ENCODE measurements at regions not wholly inside any gene's neighbourhood (a gene's known extent, or its start where the extent isn't known, plus 50 kb on each side); places are given as distances from the start of the nearest gene placed in this dataset.

DNA sequence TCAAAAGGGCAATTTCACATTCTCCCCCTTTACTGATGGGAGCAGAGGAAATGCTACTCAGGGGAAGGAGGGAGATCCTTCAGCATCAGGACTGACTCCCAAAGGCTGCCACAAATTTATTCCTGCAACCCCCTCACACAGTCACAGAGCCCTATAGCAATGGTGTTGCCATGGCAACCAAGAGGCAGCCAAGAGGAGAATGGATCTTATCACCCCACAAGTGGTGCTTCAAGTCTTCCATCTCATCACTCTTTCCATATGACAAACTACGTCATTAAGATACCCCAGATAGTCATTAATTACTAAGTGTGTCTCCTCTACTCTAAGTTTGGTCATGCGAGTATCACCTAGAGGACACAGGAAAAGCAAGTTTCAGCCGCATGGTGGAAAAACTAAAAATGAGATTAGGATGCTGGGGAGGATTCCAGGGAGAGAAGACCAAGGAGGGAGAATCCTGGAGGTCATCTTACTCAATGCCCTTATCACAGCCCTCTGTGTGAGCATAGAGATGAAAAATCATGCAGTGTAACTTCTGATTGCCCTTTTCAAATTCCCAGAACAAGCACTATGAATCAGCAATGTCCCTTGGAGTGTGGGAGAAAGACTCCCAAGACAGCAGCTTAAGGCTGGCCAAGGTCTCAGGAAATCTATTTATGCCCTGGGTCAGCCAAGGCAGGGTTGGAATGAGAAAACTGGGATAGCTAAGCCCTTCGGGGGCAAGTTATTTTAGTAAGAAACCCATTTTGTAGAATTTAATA lies 885.7 kb upstream of the KLHL29 start:
- no peak for DNase-seq (ENCODE audit: low read depth)
- TF ChIP-seq, protein P1, sequence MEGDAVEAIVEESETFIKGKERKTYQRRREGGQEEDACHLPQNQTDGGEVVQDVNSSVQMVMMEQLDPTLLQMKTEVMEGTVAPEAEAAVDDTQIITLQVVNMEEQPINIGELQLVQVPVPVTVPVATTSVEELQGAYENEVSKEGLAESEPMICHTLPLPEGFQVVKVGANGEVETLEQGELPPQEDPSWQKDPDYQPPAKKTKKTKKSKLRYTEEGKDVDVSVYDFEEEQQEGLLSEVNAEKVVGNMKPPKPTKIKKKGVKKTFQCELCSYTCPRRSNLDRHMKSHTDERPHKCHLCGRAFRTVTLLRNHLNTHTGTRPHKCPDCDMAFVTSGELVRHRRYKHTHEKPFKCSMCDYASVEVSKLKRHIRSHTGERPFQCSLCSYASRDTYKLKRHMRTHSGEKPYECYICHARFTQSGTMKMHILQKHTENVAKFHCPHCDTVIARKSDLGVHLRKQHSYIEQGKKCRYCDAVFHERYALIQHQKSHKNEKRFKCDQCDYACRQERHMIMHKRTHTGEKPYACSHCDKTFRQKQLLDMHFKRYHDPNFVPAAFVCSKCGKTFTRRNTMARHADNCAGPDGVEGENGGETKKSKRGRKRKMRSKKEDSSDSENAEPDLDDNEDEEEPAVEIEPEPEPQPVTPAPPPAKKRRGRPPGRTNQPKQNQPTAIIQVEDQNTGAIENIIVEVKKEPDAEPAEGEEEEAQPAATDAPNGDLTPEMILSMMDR (conservative IDR thresholded peaks at IDR 0.05; ENCODE audit: low read length): no peak

GRCh38 chr2:22500555-22500935 lies 884.4 kb upstream of the KLHL29 start:
- H3K4me3 ChIP-seq (ENCODE audit: low read length): no peak overlapping the region
- TF ChIP-seq, protein P1 (conservative IDR thresholded peaks at IDR 0.05; ENCODE audit: low read length): no peak
- DNase-seq (ENCODE audit: low read depth): no peak

More for the DNA sequence above, 885.7 kb upstream of the KLHL29 start:
- no peak overlapping the region for H3K4me3 ChIP-seq (ENCODE audit: low read length)

GRCh38 chr2:22501851-22502250 lies 883.1 kb upstream of the KLHL29 start:
- no peak for DNase-seq (ENCODE audit: low read depth)
- TF ChIP-seq, protein P1 (conservative IDR thresholded peaks at IDR 0.05; ENCODE audit: low read length): no peak
- no peak overlapping the region for H3K4me3 ChIP-seq (ENCODE audit: low read length)

DNA sequence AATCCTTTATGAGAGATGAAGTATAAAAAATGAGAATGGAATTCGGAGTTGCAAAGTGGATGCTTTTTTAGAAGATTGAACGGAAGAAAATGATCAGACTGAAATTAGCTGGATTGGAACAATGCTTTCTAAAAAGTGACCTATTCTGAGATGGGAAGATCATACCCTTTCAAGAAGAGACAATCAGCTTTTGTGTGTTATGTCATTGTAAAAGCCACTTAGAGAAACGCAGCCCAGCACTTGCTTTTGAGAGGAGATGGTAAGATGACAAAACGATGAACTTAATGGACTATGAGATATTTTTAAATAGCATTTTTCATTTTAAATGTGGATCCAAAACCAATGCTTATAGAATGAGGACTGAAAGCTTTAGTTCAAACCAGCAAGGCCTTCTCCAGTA lies 871.4 kb upstream of the KLHL29 start:
- TF ChIP-seq, protein P1 (conservative IDR thresholded peaks at IDR 0.05; ENCODE audit: low read length): no peak
- no peak for DNase-seq (ENCODE audit: low read depth)
- H3K4me3 ChIP-seq (ENCODE audit: low read length): no peak overlapping the region

- DNase-seq (ENCODE audit: low read depth): no peak
- TF ChIP-seq, protein P1 (conservative IDR thresholded peaks at IDR 0.05; ENCODE audit: low read length): no peak
- no peak overlapping the region for H3K4me3 ChIP-seq (ENCODE audit: low read length)
Measured at GRCh38 chr2:22517141-22517540, 867.8 kb upstream of the KLHL29 start.

GRCh38 chr2:22518641-22519040 lies 866.3 kb upstream of the KLHL29 start:
- DNase-seq (ENCODE audit: low read depth): no peak
- H3K4me3 ChIP-seq (ENCODE audit: low read length): no peak overlapping the region
- TF ChIP-seq, protein P1 (conservative IDR thresholded peaks at IDR 0.05; ENCODE audit: low read length): no peak

Measured in AG10803 (cell line).